Stomach (tissue), 4 donors: ENCODE measurements at regions not wholly inside any gene's neighbourhood (a gene's known extent, or its start where the extent isn't known, plus 50 kb on each side); places are given as distances from the start of the nearest gene placed in this dataset.

Experiments
- POLR2A ChIP-seq, 4 donors: fragments of 450-650 bp; IDR thresholded peaks; one replicate each; pipeline ENCODE4 v1.6.1; 2016; ENCODE audit warnings: antibody characterized with exemption in 4 of 4, control low read depth in 2 of 4, mild to moderate bottlenecking in 1 of 4, moderate library complexity in 1 of 4
- TF ChIP-seq, protein P1 (sequence below), 7 experiments: fragments of 450-650 bp in 4 of 7; fragments of 200-600 bp in 3 of 7; sonication (generic) in 3 of 7; IDR thresholded peaks; one replicate each; pipeline ENCODE4 v1.5.1; 2016 to 2019; ENCODE audit warnings: antibody characterized with exemption in 7 of 7, control low read depth in 2 of 7, mild to moderate bottlenecking in 1 of 7

DNA sequence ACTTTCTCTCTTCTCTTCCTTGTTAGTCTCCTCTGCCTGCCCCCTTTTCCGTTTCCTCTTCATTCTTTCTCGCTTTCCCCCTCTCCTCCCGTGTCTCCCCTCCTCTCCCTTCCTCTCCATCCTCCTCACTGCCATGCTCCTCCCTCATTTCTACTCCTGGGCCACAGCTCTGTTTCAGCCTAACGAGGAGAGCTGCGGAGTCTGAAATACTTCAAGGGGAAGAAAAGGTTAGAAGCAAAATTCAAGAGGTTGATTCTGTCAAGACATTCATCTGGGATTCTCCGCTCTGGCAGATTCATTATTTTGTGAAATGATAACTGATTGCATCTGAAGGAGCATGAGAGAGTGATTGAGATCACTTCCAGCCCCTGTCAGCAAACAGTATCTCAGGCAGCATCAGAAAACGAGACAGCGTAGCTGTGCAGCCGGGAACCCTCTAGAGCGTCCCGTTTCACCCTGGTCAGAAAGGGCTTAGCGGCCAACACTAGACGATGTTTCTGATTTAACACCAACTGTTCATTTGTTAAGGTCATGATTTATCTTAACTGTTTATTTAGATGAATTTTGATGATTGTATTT lies 279.3 kb upstream of the B3GAT1 start:
- TF ChIP-seq, protein P1, sequence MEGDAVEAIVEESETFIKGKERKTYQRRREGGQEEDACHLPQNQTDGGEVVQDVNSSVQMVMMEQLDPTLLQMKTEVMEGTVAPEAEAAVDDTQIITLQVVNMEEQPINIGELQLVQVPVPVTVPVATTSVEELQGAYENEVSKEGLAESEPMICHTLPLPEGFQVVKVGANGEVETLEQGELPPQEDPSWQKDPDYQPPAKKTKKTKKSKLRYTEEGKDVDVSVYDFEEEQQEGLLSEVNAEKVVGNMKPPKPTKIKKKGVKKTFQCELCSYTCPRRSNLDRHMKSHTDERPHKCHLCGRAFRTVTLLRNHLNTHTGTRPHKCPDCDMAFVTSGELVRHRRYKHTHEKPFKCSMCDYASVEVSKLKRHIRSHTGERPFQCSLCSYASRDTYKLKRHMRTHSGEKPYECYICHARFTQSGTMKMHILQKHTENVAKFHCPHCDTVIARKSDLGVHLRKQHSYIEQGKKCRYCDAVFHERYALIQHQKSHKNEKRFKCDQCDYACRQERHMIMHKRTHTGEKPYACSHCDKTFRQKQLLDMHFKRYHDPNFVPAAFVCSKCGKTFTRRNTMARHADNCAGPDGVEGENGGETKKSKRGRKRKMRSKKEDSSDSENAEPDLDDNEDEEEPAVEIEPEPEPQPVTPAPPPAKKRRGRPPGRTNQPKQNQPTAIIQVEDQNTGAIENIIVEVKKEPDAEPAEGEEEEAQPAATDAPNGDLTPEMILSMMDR (IDR thresholded peaks at IDR 0.05): no peak
- no peak for TF ChIP-seq POLR2A (IDR thresholded peaks at IDR 0.05)
